Mesenchymal stem cell (in vitro differentiated cells and primary cell): ENCODE measurements at regions not wholly inside any gene's neighbourhood (a gene's known extent, or its start where the extent isn't known, plus 50 kb on each side); places are given as distances from the start of the nearest gene placed in this dataset.

Experiments used
- DNase-seq: peaks from one replicate; pipeline ENCODE4 v3.0.0-alpha.2; 2013
- H2AFZ ChIP-seq: one replicate; pipeline ENCODE4 v1.6.1; 2013; ENCODE audit warnings: low read depth, mild to moderate bottlenecking, control low read depth, inconsistent platforms, low read length, moderate library complexity
- H2AK5ac ChIP-seq: 2 replicates; pipeline ENCODE4 v1.6.1; 2013; ENCODE audit warnings: low read length, moderate library complexity, mild to moderate bottlenecking, inconsistent platforms; ENCODE audit not compliant: severe bottlenecking
- H2BK120ac ChIP-seq: one replicate; pipeline ENCODE4 v1.6.1; 2013; ENCODE audit warnings: low read depth, mild to moderate bottlenecking, inconsistent platforms, low read length, moderate library complexity
- H2BK12ac ChIP-seq, 2 experiments: one replicate each; pipeline ENCODE4 v1.6.1; 2013; ENCODE audit warnings: inconsistent platforms in 2 of 2, low read length in 2 of 2, mild to moderate bottlenecking in 2 of 2, moderate library complexity in 2 of 2, control low read depth in 1 of 2
- H2BK15ac ChIP-seq: one replicate; pipeline ENCODE4 v1.6.1; 2013; ENCODE audit warnings: mild to moderate bottlenecking, low read depth, inconsistent platforms; ENCODE audit not compliant: poor library complexity, severe bottlenecking
- H2BK5ac ChIP-seq: 2 replicates; pipeline ENCODE4 v1.6.1; 2013; ENCODE audit warnings: low read depth, mild to moderate bottlenecking, low read length, control low read depth, inconsistent platforms; ENCODE audit not compliant: poor library complexity, severe bottlenecking
- H3K14ac ChIP-seq, 2 experiments: one replicate each; pipeline ENCODE4 v1.6.1; 2013; ENCODE audit warnings: inconsistent platforms in 2 of 2, low read length in 2 of 2, control low read depth in 1 of 2, mild to moderate bottlenecking in 1 of 2, moderate library complexity in 1 of 2
- H3K18ac ChIP-seq, 2 experiments: one replicate each; pipeline ENCODE4 v1.6.1; 2013; ENCODE audit warnings: inconsistent platforms in 2 of 2, low read length in 2 of 2, control low read depth in 1 of 2, low read depth in 1 of 2, mild to moderate bottlenecking in 1 of 2
- H3K23ac ChIP-seq, 2 experiments: one replicate each; pipeline ENCODE4 v1.6.1; 2013; ENCODE audit warnings: inconsistent platforms in 2 of 2, low read length in 2 of 2, mild to moderate bottlenecking in 2 of 2, moderate library complexity in 2 of 2, control low read depth in 1 of 2
- H3K27ac ChIP-seq: 2 replicates; pipeline ENCODE4 v1.5.1; 2013; ENCODE audit warnings: mild to moderate bottlenecking, moderate library complexity, low read length, control low read depth, inconsistent platforms; ENCODE audit not compliant: poor library complexity, severe bottlenecking
- H3K27me3 ChIP-seq, 2 experiments: 2 replicates each; pipeline versions ENCODE4 v1.6.1 to v1.7.0; 2013; ENCODE audit warnings: low read length in 2 of 2, mild to moderate bottlenecking in 2 of 2, moderate library complexity in 2 of 2, control low read depth in 1 of 2, inconsistent platforms in 1 of 2; ENCODE audit not compliant: control insufficient read depth in 1 of 2, insufficient read depth in 1 of 2
- H3K36me3 ChIP-seq, 2 experiments: 2 replicates each; pipeline versions ENCODE4 v1.6.1 to v1.7.0; 2013; ENCODE audit warnings: low read length in 2 of 2, control low read depth in 1 of 2, inconsistent platforms in 1 of 2, low read depth in 1 of 2, mild to moderate bottlenecking in 1 of 2; ENCODE audit not compliant: insufficient read depth in 2 of 2, control insufficient read depth in 1 of 2
- H3K4ac ChIP-seq, 2 experiments: one replicate each; pipeline ENCODE4 v1.6.1; 2013; ENCODE audit warnings: inconsistent platforms in 2 of 2, low read length in 2 of 2, mild to moderate bottlenecking in 2 of 2, moderate library complexity in 2 of 2, control low read depth in 1 of 2, low read depth in 1 of 2
- H3K4me1 ChIP-seq: 2 replicates; pipeline ENCODE4 v1.6.1; 2013; ENCODE audit warnings: low read depth, low read length, control low read depth; ENCODE audit not compliant: control insufficient read depth, insufficient read depth
- H3K4me2 ChIP-seq: 2 replicates; pipeline ENCODE4 v1.6.1; 2013; ENCODE audit warnings: low read length, mild to moderate bottlenecking, inconsistent platforms; ENCODE audit not compliant: poor library complexity, severe bottlenecking
- H3K4me3 ChIP-seq, 2 experiments: 2 replicates each; pipeline versions ENCODE4 v1.5.1 to v1.7.0; 2013; ENCODE audit warnings: low read length in 2 of 2, mild to moderate bottlenecking in 2 of 2, control low read depth in 1 of 2, low read depth in 1 of 2; ENCODE audit not compliant: insufficient read depth in 1 of 2
- H3K79me1 ChIP-seq: replicated peaks from 2 replicates; pipeline ENCODE4 v1.6.1; 2013; ENCODE audit warnings: mild to moderate bottlenecking, control low read depth, low read length, inconsistent platforms; ENCODE audit not compliant: poor library complexity, severe bottlenecking
- H3K9ac ChIP-seq: 2 replicates; pipeline ENCODE4 v1.7.0; 2013; ENCODE audit warnings: mild to moderate bottlenecking, low read length, moderate library complexity
- H3K9me3 ChIP-seq: 2 replicates; pipeline ENCODE4 v1.7.0; 2013; ENCODE audit warnings: mild to moderate bottlenecking, low read length; ENCODE audit not compliant: control insufficient read depth
- H4K8ac ChIP-seq: one replicate; pipeline ENCODE4 v1.6.1; 2013; ENCODE audit warnings: inconsistent platforms, mild to moderate bottlenecking, low read length, moderate library complexity
- H4K91ac ChIP-seq: one replicate; pipeline ENCODE4 v1.6.1; 2013; ENCODE audit warnings: mild to moderate bottlenecking, low read length, inconsistent platforms
- WGBS: methylation state at CpG from one replicate; pipeline ENCODE4 v1.1.7; 2013; ENCODE audit warnings: mixed read lengths; 5-methylcytosine and 5-hydroxymethylcytosine counted together

- Histone ChIP-seq H4K8ac (no peak overlapping the region), H4K91ac (no peak overlapping the region), H3K4me3 (no peak overlapping the region), H3K14ac (peak overlapping the region in 1 of 2 experiments; percentile 37), H3K4me1 (peaks cover 9% of the 10 kb centered on the region), H3K18ac (no peak overlapping the region), H2BK15ac (no peak overlapping the region), H3K27me3 (peaks cover 0 to 7% of the 10 kb centered on the region in 2 experiments), H3K9ac (no peak overlapping the region), H2BK120ac (no peak overlapping the region), H3K23ac (no peak overlapping the region), H3K27ac (peak overlapping the region; percentile 40), H2AFZ (no peak overlapping the region), H3K4ac (no peak overlapping the region), H2BK12ac (no peak overlapping the region), H2BK5ac (no peak overlapping the region), H2AK5ac (peak overlapping the region; percentile 62), H3K9me3 (peaks cover 8% of the 10 kb centered on the region), H3K36me3 (no peaks in the 10 kb centered on the region), H3K79me1 (no peaks in the 10 kb centered on the region), H3K4me2 (no peak overlapping the region)
- DNase-seq, result no peak
- 80% methylated on average over 5 of the region's 5 CpGs for whole genome bisulfite sequencing
Measured at GRCh38 chr10:35705051-35705450, 63.0 kb upstream of the FZD8 start.

- no peak overlapping the region for H3K4me3 ChIP-seq
- H3K36me3 ChIP-seq, result no peaks in the 10 kb centered on the region
- no peak overlapping the region for H2BK5ac ChIP-seq
- no peak overlapping the region for H3K4ac ChIP-seq
- H3K9me3 ChIP-seq, result peaks cover 8% of the 10 kb centered on the region
- H3K27me3 ChIP-seq, result peaks cover 0 to 7% of the 10 kb centered on the region in 2 experiments
- H3K4me1 ChIP-seq, result peaks cover 9% of the 10 kb centered on the region
- no peak overlapping the region for H3K9ac ChIP-seq
- H3K79me1 ChIP-seq, result no peaks in the 10 kb centered on the region
- H2AFZ ChIP-seq, result no peak overlapping the region
- H2BK120ac ChIP-seq, result no peak overlapping the region
- no peak overlapping the region for H3K27ac ChIP-seq
- DNase-seq, result no peak
- no peak overlapping the region for H3K18ac ChIP-seq
- H3K4me2 ChIP-seq, result no peak overlapping the region
- H4K8ac ChIP-seq, result no peak overlapping the region
- H2BK15ac ChIP-seq, result no peak overlapping the region
- H2BK12ac ChIP-seq, result no peak overlapping the region
- no peak overlapping the region for H3K23ac ChIP-seq
- no peak overlapping the region for H2AK5ac ChIP-seq
- no peak overlapping the region for H4K91ac ChIP-seq
- no peak overlapping the region for H3K14ac ChIP-seq
Measured at GRCh38 chr10:35704401-35704800, 62.3 kb upstream of the FZD8 start.

- WGBS, result 71% methylated on average over 11 of the region's 12 CpGs
- no peak overlapping the region for H3K23ac ChIP-seq
- no peaks in the 10 kb centered on the region for H3K36me3 ChIP-seq
- H3K27me3 ChIP-seq, result peaks cover 0 to 7% of the 10 kb centered on the region in 2 experiments
- no peak overlapping the region for H2AK5ac ChIP-seq
- peaks cover 9% of the 10 kb centered on the region for H3K4me1 ChIP-seq
- H3K4ac ChIP-seq, result no peak overlapping the region
- no peak overlapping the region for H3K18ac ChIP-seq
- no peak overlapping the region for H3K4me3 ChIP-seq
- no peak overlapping the region for H4K8ac ChIP-seq
- no peak overlapping the region for H2AFZ ChIP-seq
- no peak overlapping the region for H3K27ac ChIP-seq
- no peak overlapping the region for H2BK12ac ChIP-seq
- H3K9me3 ChIP-seq, result no peaks in the 10 kb centered on the region
- no peak overlapping the region for H2BK5ac ChIP-seq
- no peak overlapping the region for H4K91ac ChIP-seq
- no peak overlapping the region for H3K4me2 ChIP-seq
- H3K14ac ChIP-seq, result no peak overlapping the region
- no peak overlapping the region for H3K9ac ChIP-seq
- no peak overlapping the region for H2BK120ac ChIP-seq
- no peak for DNase-seq
- H3K79me1 ChIP-seq, result no peaks in the 10 kb centered on the region
- no peak overlapping the region for H2BK15ac ChIP-seq
Measured at GRCh38 chr10:35700487-35700882, 58.4 kb upstream of the FZD8 start.

GRCh38 chr10:35699848-35700486 is 57.9 kb upstream of the FZD8 start:
- H2BK12ac ChIP-seq, result no peak overlapping the region
- H3K4me2 ChIP-seq, result no peak overlapping the region
- H3K4me1 ChIP-seq, result peaks cover 5% of the 10 kb centered on the region
- H3K9me3 ChIP-seq, result no peaks in the 10 kb centered on the region
- no peak overlapping the region for H2BK120ac ChIP-seq
- no peak overlapping the region for H3K4ac ChIP-seq
- DNase-seq, result no peak
- H3K9ac ChIP-seq, result no peak overlapping the region
- H3K36me3 ChIP-seq, result no peaks in the 10 kb centered on the region
- no peak overlapping the region for H2BK15ac ChIP-seq
- no peak overlapping the region for H3K23ac ChIP-seq
- no peak overlapping the region for H3K4me3 ChIP-seq
- no peak overlapping the region for H2AK5ac ChIP-seq
- H3K14ac ChIP-seq, result no peak overlapping the region
- no peak overlapping the region for H4K8ac ChIP-seq
- H3K27ac ChIP-seq, result no peak overlapping the region
- no peak overlapping the region for H3K18ac ChIP-seq
- no peaks in the 10 kb centered on the region for H3K79me1 ChIP-seq
- peaks cover 0 to 7% of the 10 kb centered on the region in 2 experiments for H3K27me3 ChIP-seq
- no peak overlapping the region for H2BK5ac ChIP-seq
- WGBS, result 91% methylated on average over 3 of the region's 5 CpGs
- H4K91ac ChIP-seq, result no peak overlapping the region
- H2AFZ ChIP-seq, result no peak overlapping the region
